T47D (cell line): ENCODE measurements at regions not wholly inside any gene's neighbourhood (a gene's known extent, or its start where the extent isn't known, plus 50 kb on each side); places are given as distances from the start of the nearest gene placed in this dataset.
"Not testable (repeated sequence)": the region's sequence is repeated elsewhere in the genome, so short reads cannot be mapped to it uniquely, and the experiment has no call there.

ENCODE experiments used
- DNase-seq, 2 experiments: peaks; one replicate each; pipeline versions ENCODE4 v3.0.0 to v3.0.0-alpha.2; 2011 to 2012; ENCODE audit warnings: low read depth in 1 of 2, low spot score in 1 of 2
- JUND ChIP-seq: IDR thresholded peaks from 2 replicates; pipeline ENCODE4 v1.6.1; 2012; ENCODE audit warnings: low read depth
- in situ Hi-C: cut with HindIII; loops from 2 replicates; pipeline ENCODE4 v1.10.0; 2016; ENCODE audit warnings: low sequenced_read_pairs, low pct_unique_long_range_greater_than_20kb

DNA sequence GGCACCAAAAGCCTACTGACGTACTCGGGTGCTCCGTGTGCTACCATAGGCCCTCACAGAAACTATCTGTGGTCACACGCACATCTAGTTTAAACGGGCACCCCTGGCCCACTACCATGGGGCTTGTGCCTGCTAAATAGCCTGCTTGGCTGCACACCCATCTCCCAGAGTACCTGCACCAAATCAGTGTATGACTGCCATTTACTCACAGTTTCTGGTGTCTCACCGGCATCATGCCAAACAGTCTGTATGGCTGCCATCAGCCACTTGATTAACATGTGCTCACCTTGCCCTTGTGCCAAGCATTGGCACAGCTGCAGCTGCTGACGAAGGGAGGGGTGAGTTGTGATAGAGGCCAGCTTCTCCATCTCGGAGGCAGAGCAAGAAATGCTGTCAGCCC lies 232.7 kb downstream of the IGSF11 start:
- in situ Hi-C loops: no loop called here
- no peak for TF ChIP-seq JUND
- DNase-seq: no peak

DNA sequence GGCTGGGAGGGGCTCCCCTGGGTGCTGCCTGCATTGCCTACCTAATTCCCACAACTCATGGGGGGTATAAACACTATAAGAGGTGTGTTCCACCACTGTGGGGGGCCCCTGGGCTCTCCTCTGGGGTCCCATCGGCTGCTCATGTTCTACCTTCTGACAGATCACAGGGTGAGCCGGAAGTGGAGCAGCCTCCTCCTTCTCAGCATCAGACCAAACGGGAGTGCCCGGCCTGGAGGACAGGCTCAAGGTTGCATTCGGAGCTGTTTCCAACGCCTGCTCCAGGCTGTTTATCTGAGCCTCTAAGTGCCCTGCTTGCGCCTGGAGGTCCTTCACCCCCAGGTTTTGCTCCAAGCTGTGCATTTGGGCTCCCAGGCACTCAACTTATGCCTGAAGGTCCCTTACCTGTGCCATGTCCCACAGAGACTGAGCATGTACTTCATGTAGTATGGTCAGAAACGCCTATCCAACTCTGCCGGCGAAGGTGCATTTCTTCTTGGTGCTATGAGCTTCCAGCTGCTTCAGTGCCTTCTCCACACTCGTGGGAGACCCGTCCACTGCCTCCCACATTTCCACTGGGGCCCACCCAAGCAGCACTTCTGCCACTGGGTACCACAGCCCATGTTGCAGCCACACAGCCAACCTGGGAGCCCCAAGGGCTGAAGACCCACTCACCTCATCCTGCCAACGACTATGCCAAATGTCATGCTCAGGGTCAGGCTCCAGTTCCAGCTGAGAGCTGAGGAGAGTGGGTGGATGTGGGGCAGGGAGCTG lies 232.1 kb downstream of the IGSF11 start:
- in situ Hi-C loops: no loop called here
- DNase-seq: no peak
- TF ChIP-seq JUND: no peak

- in situ Hi-C loops: no loop called here
- no peak for DNase-seq
Observed at GRCh38 chr3:118803096-118803476, 231.6 kb downstream of the IGSF11 start.

DNA sequence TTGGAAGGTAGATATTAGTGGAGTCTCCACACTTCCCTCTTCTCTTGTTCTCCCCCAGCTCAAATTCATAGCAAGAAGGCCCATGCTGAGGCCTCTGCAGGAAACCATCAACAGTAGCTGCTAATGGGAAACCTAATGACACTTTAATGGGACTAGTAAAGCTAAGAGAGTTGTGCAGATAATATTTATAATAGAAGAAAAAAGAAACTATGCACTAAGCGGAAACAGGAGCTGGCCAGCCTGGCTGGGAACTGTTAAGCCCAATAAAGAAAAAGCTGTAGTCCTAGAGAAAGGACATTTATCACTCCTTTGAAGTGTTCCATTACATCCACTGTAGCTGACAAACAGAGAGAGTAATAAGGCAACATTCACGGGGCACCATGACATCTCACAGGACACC lies 229.6 kb downstream of the IGSF11 start:
- in situ Hi-C loops: no loop called here
- TF ChIP-seq JUND: no peak
- DNase-seq: no peak

More at GRCh38 chr3:118803096-118803476, 231.6 kb downstream of the IGSF11 start:
- no peak for TF ChIP-seq JUND

DNA sequence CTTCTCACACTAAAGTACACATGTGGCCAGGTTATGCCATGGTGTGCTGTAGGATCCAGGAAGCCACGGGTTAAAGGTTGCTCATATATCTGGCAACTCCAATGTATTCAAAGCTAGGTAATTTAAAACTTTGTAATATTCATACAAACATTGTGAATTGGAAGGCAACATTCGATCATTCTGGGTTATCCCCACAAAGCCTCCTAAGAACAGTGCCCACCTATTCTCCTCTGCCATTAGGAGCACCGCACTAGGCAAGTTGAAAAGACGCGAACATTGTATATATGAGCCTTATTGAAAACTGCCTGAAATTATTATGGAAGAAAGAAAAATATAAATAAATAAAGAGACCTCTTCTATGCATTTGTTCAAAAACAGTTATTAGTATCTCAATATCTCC lies 228.2 kb downstream of the IGSF11 start:
- no peak for DNase-seq
- in situ Hi-C loops: no loop called here
- TF ChIP-seq JUND: no peak

DNA sequence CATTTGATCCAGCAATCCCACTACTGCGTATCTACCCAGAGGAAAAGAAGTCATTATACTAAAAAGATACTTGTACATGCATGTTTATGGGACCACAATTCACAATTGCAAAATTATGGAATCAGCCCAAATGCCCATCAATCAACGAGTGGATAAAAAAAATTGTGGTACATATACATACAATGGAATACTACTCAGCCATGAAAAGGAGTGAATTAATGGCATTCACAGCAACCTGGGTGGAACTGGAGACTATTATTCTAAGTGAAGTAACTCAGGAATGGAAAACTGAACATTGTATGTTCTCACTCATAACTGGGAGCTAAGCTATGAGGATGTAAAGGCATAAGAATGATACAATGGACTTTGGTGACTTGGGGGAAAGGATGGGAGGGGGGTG lies 227.3 kb downstream of the IGSF11 start:
- DNase-seq, in situ Hi-C loops: not testable (repeated sequence)

GRCh38 chr3:118808723-118809122 lies 225.9 kb downstream of the IGSF11 start:
- no peak for TF ChIP-seq JUND
- in situ Hi-C loops: no loop called here
- no peak for DNase-seq

- DNase-seq: no peak
- in situ Hi-C loops: no loop called here
Observed at GRCh38 chr3:118809696-118810498, 224.7 kb downstream of the IGSF11 start.

DNA sequence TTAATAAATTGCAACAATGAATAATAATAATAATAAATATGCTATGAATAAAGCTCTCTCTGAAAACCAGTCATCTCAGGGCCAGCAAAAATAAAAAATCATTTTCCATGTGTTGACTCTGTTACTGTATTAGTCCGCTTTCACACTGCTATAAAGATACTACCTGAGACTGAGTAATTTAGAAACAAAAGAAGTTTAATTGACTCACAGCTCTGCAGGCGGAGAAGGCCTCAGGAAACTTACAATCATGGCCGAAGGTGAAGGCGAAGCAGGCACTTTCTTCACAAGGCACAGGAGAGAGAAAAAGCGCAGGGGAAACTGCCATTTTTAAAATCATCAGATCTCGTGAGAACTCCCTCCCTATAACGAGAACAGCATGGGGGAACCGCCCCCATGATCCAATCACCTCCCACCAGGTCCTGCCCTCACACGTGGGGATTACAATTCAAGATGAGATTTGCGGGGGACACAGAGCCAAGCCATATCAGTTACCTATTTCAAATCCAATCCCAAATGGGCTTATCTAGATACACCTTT lies 224.1 kb downstream of the IGSF11 start:
- no peak for DNase-seq
- in situ Hi-C loops: no loop called here
- TF ChIP-seq JUND: no peak

More at GRCh38 chr3:118809696-118810498, 224.7 kb downstream of the IGSF11 start:
- no peak for TF ChIP-seq JUND

GRCh38 chr3:118811236-118811732 lies 223.4 kb downstream of the IGSF11 start:
- no peak for DNase-seq
- no peak for TF ChIP-seq JUND
- in situ Hi-C loops: no loop called here

DNA sequence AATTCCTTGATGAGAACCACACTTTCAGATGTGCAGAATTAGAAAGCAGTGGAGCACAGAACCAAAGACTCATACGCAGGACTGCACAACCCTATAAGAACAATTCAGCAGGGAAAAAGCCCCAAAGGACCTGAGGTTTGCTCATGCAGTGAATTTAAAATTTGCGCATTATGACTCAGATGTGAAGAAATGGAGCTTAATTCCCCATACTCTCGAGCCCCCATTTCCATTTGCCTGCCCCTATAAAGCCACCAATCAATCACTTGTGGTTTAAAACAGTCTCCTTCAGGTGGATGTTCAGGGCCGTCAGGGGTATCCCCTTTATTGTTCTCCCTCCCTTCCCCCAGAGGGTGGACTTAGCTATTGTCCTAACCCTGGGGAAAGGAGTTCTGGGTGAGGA lies 221.2 kb downstream of the IGSF11 start:
- no peak for TF ChIP-seq JUND
- DNase-seq: no peak
- in situ Hi-C loops: no loop called here

DNA sequence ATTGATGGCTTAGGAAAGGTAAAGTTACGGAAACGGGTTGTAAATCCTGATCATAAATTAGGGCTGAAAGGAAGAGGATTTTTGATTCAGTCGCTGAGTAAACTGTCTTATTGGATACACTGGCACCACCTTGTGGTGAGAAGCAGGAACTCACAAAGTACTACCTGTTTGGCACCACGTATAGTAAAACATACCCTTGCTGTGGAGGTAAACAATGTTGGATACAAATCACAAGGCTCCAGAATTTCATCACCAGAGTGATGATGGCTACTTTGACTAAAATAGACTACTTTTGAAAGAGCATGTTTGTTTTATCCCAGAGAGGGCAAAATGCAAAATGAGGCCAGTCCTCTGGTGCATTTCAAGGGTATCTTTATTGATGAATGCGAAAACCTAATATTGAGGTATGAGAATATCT lies 216.9 kb downstream of the IGSF11 start:
- peak; percentile 35 to 78 for DNase-seq
- in situ Hi-C loops: no loop called here
- TF ChIP-seq JUND: no peak

- no peak for TF ChIP-seq JUND
- DNase-seq: no peak
- in situ Hi-C loops: no loop called here
Observed at GRCh38 chr3:118818386-118818785, 216.3 kb downstream of the IGSF11 start.
